ENCODE measurements at regions not wholly inside any gene's neighbourhood (a gene's known extent, or its start where the extent isn't known, plus 50 kb on each side); places are given as distances from the start of the nearest gene placed in this dataset.

GRCh38 chr20:60540591-60540990 is 582.4 kb downstream of the CDH26 start:
- Histone ChIP-seq H3K27ac (no peak overlapping the region), H3K4me1 (no peaks in the 10 kb centered on the region), H3K9me3 (no peaks in the 10 kb centered on the region), H3K4me2 (no peak overlapping the region), H3K4me3 (no peak overlapping the region)
- no peak for FAIRE-seq
- ChIA-PET POLR2A (no interaction called here), CTCF (no interaction called here)
- no peak for ATAC-seq
- DNase-seq (ENCODE audit: low read depth in 1 of 2, low spot score in 1 of 2), result no peak
- no peak for TF ChIP-seq POLR2AphosphoS2 (conservative IDR thresholded peaks at IDR 0.05; ENCODE audit: low read length)
- no peak for TF ChIP-seq ELK1 (IDR thresholded peaks at IDR 0.05; ENCODE audit: low read depth, low read length)
- TF ChIP-seq ESRRA (IDR thresholded peaks at IDR 0.05; ENCODE audit: borderline replicate concordance, low read length), result no peak
- no peak for TF ChIP-seq KDM1A (IDR thresholded peaks at IDR 0.05; ENCODE audit: low read depth)
- TF ChIP-seq HOXB5 (CRISPR knock-in tag; IDR thresholded peaks at IDR 0.05), result no peak
- no peak for TF ChIP-seq HOXB13 (CRISPR knock-in tag; IDR thresholded peaks at IDR 0.05; ENCODE audit: low read depth)
- no peak for TF ChIP-seq KDM5A (IDR thresholded peaks at IDR 0.05)
- TF ChIP-seq FOSB (CRISPR knock-in tag; IDR thresholded peaks at IDR 0.05), result no peak
- no peak for TF ChIP-seq RCOR1 (IDR thresholded peaks at IDR 0.05; ENCODE audit: low read depth, low read length)
- no peak for TF ChIP-seq HES2 (IDR thresholded peaks at IDR 0.05)
- whole genome bisulfite sequencing (ENCODE audit: missing lambda C conversion rate), result 2% methylated on average over 3 of the region's 3 CpGs

- FAIRE-seq (no peak), ATAC-seq (no peak), DNase-seq (ENCODE audit: low read depth in 1 of 2, low spot score in 1 of 2) (no peak)
- ChIA-PET CTCF (no interaction called here), POLR2A (no interaction called here)
- no peak overlapping the region for H3K27ac ChIP-seq
- H3K4me1 ChIP-seq, result no peaks in the 10 kb centered on the region
- H3K4me3 ChIP-seq, result no peak overlapping the region
- no peak for TF ChIP-seq JUN (IDR thresholded peaks at IDR 0.05)
- TF ChIP-seq TFCP2L1 (CRISPR knock-in tag; IDR thresholded peaks at IDR 0.05), result no peak
- TF ChIP-seq HDAC2 (IDR thresholded peaks at IDR 0.05), result no peak
- no peak for TF ChIP-seq PHF8 (IDR thresholded peaks at IDR 0.05; ENCODE audit: borderline replicate concordance, low read depth)
- no peak for TF ChIP-seq POLR2A (IDR thresholded peaks at IDR 0.05; ENCODE audit: low read length)
- no peak for TF ChIP-seq CEBPB (IDR thresholded peaks at IDR 0.05)
- no peak for TF ChIP-seq TP53 (CRISPR knock-in tag; IDR thresholded peaks at IDR 0.05)
- no peak overlapping the region for H3K4me2 ChIP-seq
- 13% methylated on average over 5 of the region's 5 CpGs for WGBS (ENCODE audit: missing lambda C conversion rate)
- H3K9me3 ChIP-seq, result no peaks in the 10 kb centered on the region
Observed at GRCh38 chr20:60541991-60542390, 583.8 kb downstream of the CDH26 start.

- no peak for FAIRE-seq
- ATAC-seq, result no peak
Observed at GRCh38 chr20:60543598-60543997, 585.4 kb downstream of the CDH26 start.

GRCh38 chr20:60553095-60553494 is 594.9 kb downstream of the CDH26 start:
- no peak for DNase-seq (ENCODE audit: low read depth in 1 of 2, low spot score in 1 of 2)
- CTCF ChIA-PET, result no interaction called here
- Histone ChIP-seq H3K4me2 (no peak overlapping the region), H3K4me3 (no peak overlapping the region), H3K4me1 (no peaks in the 10 kb centered on the region), H3K27ac (no peak overlapping the region), H3K9me3 (no peaks in the 10 kb centered on the region)
- POLR2A ChIA-PET, result no interaction called here
- ATAC-seq, result no peak
- WGBS (ENCODE audit: missing lambda C conversion rate), result 60% methylated on average over 5 of the region's 5 CpGs
- no peak for FAIRE-seq
- no peak for TF ChIP-seq EHMT2 (IDR thresholded peaks at IDR 0.05; ENCODE audit: low read depth)
- TF ChIP-seq JUN (IDR thresholded peaks at IDR 0.05), result no peak
- no peak for TF ChIP-seq RAD21 (conservative IDR thresholded peaks at IDR 0.05 in 1 of 2, IDR thresholded peaks at IDR 0.05 in 1 of 2)
- no peak for TF ChIP-seq HEYL (CRISPR knock-in tag; IDR thresholded peaks at IDR 0.05)
- no peak for TF ChIP-seq FOXS1 (CRISPR knock-in tag; IDR thresholded peaks at IDR 0.05)
- no peak for TF ChIP-seq MAZ (IDR thresholded peaks at IDR 0.05; ENCODE audit: borderline replicate concordance, low read depth, low read length)
- no peak for TF ChIP-seq CTCF (IDR thresholded peaks at IDR 0.05)
- no peak for TF ChIP-seq MAX (IDR thresholded peaks at IDR 0.05)
- no peak for TF ChIP-seq TFCP2L1 (CRISPR knock-in tag; IDR thresholded peaks at IDR 0.05)
- no peak for TF ChIP-seq BHLHE40 (IDR thresholded peaks at IDR 0.05; ENCODE audit: low read depth, low read length)
- no peak for TF ChIP-seq MYC (IDR thresholded peaks at IDR 0.05; ENCODE audit: borderline replicate concordance, low read length)
- TF ChIP-seq SMC3 (IDR thresholded peaks at IDR 0.05), result no peak
- TF ChIP-seq PHF8 (IDR thresholded peaks at IDR 0.05; ENCODE audit: borderline replicate concordance, low read depth), result no peak
- no peak for TF ChIP-seq HOXA7 (CRISPR knock-in tag; IDR thresholded peaks at IDR 0.05)

More at GRCh38 chr20:60543598-60543997, 585.4 kb downstream of the CDH26 start:
- no peaks in the 10 kb centered on the region for H3K9me3 ChIP-seq
- H3K4me1 ChIP-seq, result no peaks in the 10 kb centered on the region
- no peak for DNase-seq (ENCODE audit: low read depth in 1 of 2, low spot score in 1 of 2)
- TF ChIP-seq KDM5A (IDR thresholded peaks at IDR 0.05) (no peak), ESRRA (IDR thresholded peaks at IDR 0.05; ENCODE audit: borderline replicate concordance, low read length) (no peak), USF2 (IDR thresholded peaks at IDR 0.05) (no peak), MAZ (IDR thresholded peaks at IDR 0.05; ENCODE audit: borderline replicate concordance, low read depth, low read length) (no peak), BHLHE40 (IDR thresholded peaks at IDR 0.05; ENCODE audit: low read depth, low read length) (no peak)
- H3K4me2 ChIP-seq, result no peak overlapping the region
- POLR2A ChIA-PET, result no interaction called here
- 22% methylated on average over 3 of the region's 3 CpGs for WGBS (ENCODE audit: missing lambda C conversion rate)
- H3K4me3 ChIP-seq, result no peak overlapping the region
- CTCF ChIA-PET, result no interaction called here
- no peak overlapping the region for H3K27ac ChIP-seq
